NCI-H345 treated with DMSO at 0.1 percent for 48 hours (cell line): ENCODE measurements at regions not wholly inside any gene's neighbourhood (a gene's known extent, or its start where the extent isn't known, plus 50 kb on each side); places are given as distances from the start of the nearest gene placed in this dataset.
"Not testable (repeated sequence)": the region's sequence is repeated elsewhere in the genome, so short reads cannot be mapped to it uniquely, and the experiment has no call there.

Source experiments
- DNase-seq: peaks from one replicate; lab custom pipeline; 2025; ENCODE audit not compliant: unreplicated experiment; lab: John Stamatoyannopoulos, UW

GRCh38 chr2:17373041-17373440 lies 145.2 kb downstream of the RAD51AP2 start:
- no peak for DNase-seq

- DNase-seq, result no peak
Observed at GRCh38 chr2:17363846-17364245, 154.4 kb downstream of the RAD51AP2 start.

GRCh38 chr2:17362956-17363355 lies 155.3 kb downstream of the RAD51AP2 start:
- DNase-seq, result no peak

- DNase-seq, result no peak
Observed at GRCh38 chr2:17355608-17356329, 162.5 kb downstream of the RAD51AP2 start.

DNA sequence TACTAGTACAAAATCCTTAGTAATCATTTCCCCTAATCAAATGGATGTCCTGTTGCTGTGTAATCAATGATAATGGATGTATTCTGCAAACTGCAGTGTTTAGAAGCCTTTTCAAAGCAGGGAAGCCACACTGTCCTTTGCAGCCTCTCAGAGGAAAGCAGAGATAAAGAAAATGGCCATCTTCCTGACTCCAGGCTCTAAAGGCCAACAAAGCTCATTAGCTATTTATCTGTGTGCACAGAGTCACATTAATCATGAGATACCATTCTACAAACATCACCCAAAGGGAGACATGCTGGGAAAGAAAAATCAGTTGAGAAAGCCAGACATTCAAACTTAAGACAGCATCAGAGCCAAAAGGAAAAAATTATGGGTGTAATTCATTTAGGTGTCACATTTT lies 165.0 kb downstream of the RAD51AP2 start:
- no peak for DNase-seq

GRCh38 chr2:17342692-17343091 lies 175.5 kb downstream of the RAD51AP2 start:
- not testable (repeated sequence) for DNase-seq

- no peak for DNase-seq
Observed at GRCh38 chr2:17337507-17337906, 180.7 kb downstream of the RAD51AP2 start.

DNA sequence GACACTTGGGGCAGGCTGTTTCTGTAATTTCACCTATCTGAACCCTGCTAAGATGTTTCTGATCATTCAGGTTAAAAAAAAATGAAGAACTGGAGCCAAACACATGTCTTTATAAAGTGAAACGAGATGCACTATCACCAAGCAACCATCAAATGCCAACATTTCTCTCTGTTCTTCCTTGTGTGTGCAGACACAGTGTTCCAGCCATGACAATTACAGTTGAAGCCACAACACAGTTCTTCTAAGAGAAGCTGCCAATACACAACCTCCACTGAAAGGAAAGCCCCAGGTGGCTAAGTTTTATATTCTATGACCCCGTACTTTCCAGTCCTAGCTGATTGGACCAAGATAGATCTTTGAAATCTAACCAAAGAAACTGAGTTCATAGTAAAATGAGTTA lies 181.8 kb downstream of the RAD51AP2 start:
- DNase-seq, result no peak

DNA sequence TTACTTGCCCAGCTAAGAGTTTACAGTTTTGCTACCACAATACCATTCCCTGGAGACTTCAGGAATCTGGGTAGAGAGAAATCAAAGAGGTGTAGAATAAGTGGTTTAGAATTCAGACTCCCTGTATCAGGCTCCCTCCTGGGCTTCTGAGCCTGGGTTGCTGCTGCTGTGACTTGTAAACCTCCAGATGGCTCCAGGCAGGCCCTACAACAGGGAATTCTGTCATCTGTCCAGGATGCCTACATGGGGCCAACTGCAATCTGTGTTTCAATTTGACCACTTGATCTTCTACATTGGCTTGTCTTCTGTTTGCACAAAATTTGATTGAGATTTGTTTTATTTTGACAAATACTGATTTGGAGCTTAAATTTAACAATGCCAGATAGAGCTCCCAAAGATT lies 183.9 kb downstream of the RAD51AP2 start:
- DNase-seq, result no peak

DNA sequence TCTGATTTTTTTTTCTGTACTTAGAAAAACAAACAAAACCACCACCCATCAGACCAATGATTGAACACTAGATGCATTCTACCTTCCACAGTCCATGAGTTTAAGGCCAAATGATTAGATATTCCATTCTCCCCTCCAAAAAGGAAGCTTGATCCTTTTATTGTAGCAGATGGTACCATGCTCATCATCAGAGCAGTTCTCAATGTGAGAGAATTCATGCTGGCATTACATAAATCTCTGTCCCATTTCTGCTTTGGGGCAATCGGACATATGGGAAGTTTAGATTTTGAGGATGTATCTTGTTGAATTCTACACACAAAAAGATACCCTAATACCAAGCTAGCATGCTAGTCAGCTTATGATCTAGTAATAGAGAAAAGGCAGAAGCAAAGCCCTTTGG lies 186.6 kb downstream of the RAD51AP2 start:
- DNase-seq, result no peak

DNA sequence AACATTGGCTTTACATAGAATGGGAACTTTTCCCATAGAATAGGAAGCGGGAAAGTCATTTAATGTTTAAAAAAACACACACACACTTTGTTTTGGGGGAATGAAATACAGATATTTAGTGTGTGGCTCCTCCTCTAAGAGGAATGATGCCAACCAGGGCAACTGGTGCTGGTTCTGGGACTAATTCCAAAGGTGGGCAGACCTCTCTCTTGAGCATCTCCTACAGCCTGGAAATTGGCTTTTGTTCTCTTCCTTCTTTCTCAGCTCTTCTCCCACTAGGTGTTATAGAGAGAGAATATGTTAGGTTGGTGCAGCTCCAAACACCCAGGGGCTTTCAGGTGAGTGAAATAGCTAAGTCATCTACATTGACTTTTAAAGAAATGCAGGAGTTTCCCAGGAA lies 190.1 kb downstream of the RAD51AP2 start:
- DNase-seq, result no peak

DNA sequence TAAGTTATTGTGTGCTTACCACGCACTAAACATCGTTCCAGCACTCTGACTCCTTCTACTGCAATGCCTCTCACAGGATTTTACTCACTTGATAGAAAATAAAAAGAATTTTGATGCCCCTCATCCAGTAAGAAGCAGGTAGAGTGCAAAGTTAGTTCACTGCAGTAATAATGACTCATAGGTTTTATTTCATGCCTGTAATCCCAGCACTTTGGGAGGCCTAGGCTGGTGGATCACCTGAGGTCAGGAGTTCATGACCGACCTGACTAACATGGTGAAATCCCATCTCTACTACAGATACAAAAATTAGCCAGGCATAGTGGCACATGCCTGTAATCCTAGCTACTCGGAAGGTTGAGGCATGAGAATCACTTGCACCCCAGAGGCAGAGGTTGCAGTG lies 190.6 kb downstream of the RAD51AP2 start:
- no peak for DNase-seq

GRCh38 chr2:17326717-17327116 lies 191.5 kb downstream of the RAD51AP2 start:
- DNase-seq, result no peak

DNA sequence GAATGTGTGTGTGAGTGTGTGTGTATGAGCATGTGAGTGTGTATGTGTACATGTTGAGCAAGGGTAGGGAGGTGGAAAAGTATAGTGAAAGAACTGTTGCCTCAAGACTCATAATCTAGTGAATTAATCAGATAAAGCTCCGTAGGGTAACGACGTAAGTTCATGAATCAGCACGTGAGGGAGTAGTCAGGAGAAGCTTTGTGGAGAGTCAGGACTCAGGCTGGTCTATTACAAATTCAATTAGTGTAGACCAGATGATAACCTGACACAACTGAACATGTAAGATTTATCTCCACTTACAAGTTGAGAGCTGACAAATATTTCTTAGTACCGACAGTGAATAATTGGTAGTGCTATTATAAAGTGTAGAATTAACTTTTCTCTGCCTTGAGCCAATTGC lies 194.5 kb downstream of the RAD51AP2 start:
- DNase-seq, result no peak

DNA sequence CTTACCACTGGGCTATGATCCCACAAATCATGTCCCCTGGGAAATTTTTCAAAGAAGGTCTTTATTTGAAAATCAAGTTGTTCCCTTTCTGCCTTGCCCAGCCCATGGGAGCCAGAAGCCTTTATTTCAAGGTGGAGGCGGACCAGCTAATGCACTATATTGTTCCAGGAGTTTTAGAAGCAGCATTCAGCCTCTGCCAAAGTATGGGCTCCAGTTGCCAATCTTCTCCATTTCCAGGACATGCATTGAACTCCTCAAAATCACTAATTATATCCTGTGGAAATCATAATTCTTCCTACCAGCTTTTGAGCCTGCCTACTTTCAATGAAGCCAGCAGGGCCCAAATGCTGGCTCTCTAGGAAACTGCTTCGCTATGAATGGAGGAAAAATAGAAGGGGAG lies 195.8 kb downstream of the RAD51AP2 start:
- no peak for DNase-seq

- no peak for DNase-seq
Observed at GRCh38 chr2:17319090-17319489, 199.2 kb downstream of the RAD51AP2 start.

DNA sequence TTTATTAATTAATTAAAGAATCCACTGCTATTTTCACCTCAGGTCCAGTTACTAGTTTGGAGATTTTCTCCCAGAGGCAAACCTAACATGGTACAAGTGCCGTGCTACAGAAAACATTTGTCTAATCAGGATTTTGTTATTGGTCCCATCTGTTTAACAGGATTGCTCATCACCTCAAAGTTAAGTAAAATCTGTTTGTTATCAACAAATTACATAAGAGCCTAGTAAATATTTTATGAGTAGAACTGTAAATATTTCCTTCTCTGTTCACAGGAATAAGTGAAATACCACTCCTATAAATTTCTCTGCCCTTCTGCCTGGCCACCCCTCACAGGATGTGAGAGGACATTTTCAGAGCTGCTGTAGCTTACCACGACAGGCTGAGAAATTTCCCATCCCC lies 200.2 kb downstream of the RAD51AP2 start:
- no peak for DNase-seq

DNA sequence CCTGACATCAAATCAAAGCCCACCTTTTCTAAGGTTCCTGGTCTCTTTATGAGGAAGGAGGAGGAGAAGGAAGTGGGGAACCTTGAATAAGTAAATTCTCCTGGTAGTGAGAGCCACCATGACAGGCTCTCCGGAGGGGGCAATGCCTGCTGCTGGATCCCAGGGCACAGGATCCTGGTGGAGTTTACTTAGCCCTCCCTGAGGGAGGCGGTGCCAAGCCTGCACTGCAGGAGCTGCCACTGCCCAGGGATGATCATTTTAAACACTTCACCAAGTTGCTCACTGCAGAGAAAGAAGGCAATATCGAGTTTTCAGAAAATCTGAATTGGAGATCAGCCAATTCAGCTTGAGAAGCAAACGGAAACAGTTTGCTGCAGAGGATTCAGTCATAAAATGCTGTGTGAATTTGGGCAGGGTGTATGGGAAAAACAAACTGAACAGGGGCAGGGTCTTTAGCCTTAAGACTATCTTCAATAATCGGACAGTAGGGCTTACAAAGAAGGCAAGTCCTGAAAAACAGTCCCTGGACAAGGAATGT lies 200.7 kb downstream of the RAD51AP2 start:
- no peak for DNase-seq

DNA sequence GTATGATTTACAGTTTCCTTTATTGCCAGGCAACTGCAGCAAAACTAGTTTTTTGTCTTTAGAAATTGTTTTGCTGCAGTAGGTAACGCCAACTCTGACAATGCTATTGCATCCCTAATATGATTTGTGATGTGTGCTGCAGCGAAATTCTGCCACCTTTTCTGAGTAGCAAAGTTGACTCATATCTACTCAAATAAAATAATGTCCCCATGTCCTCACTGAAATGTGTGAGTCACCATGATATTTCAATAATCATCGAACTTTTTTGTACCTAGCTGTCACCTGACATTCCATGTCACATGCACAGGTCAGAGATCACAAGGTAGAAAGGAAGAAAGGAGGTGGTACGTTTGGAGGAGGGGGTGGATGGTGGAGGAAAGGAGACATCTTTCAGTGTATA lies 205.0 kb downstream of the RAD51AP2 start:
- no peak for DNase-seq

GRCh38 chr2:17311771-17312511 lies 206.3 kb downstream of the RAD51AP2 start:
- no peak for DNase-seq

GRCh38 chr2:17311106-17311619 lies 207.1 kb downstream of the RAD51AP2 start:
- DNase-seq, result no peak

DNA sequence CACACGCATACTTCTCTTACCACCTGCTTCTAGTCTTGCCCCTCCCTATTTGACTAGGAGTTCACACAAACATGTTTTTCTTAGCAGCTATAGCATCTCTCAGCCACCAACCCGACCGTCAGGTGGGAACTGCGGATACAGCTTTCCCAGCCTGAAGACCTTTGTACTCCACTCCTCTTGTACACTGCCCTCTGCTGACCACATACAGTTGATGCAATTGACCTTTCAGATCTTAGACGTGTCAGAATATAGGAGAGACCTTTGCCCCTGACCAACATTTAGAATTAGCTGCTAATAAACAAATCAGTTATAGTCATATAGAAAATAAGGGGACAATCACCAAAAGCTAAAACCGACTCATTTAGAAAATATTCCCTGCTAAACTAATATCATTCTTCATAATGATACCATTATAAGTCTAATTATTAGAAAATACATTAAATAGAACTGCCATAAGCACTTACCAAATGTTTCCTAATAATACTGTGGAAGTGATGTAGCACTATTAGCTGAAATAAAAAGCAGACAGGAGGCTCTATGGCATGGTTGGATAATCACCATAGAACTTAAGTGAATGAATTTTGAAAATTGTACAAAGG lies 208.4 kb downstream of the RAD51AP2 start:
- peak; percentile 52 for DNase-seq
